HepG2 (cell line): ENCODE measurements at regions not wholly inside any gene's neighbourhood (a gene's known extent, or its start where the extent isn't known, plus 50 kb on each side); places are given as distances from the start of the nearest gene placed in this dataset.

Source experiments
- BRCA1 ChIP-seq: sonication (generic); formaldehyde crosslinking; IDR thresholded peaks from 2 replicates; pipeline ENCODE4 v1.4.0; 2020; ENCODE audit warnings: missing genetic modification reagents
- CTCF ChIP-seq: sonication (generic); formaldehyde crosslinking; IDR thresholded peaks from 2 replicates; pipeline ENCODE4 v1.5.0; 2020; ENCODE audit warnings: mild to moderate bottlenecking, missing genetic modification reagents, moderate library complexity
- GTF2F1 ChIP-seq: fragments of 150-350 bp; IDR thresholded peaks from 2 replicates; pipeline ENCODE4 v1.6.1; 2014; ENCODE audit warnings: low read length
- HNF4G ChIP-seq, 2 experiments: sonication (generic) in 1 of 2; formaldehyde crosslinking in 1 of 2; IDR thresholded peaks; 2 replicates each; pipeline versions ENCODE4 v1.4.0 to v1.6.1; 2011 to 2020; ENCODE audit warnings: borderline replicate concordance in 2 of 2, low read depth in 2 of 2, mild to moderate bottlenecking in 2 of 2, low read length in 1 of 2, missing genetic modification reagents in 1 of 2, moderate library complexity in 1 of 2
- HNRNPK ChIP-seq: fragments of 200-400 bp; formaldehyde crosslinking; IDR thresholded peaks from 2 replicates; pipeline ENCODE4 v1.6.1; 2018; ENCODE audit warnings: low read length, low read depth, moderate library complexity, mild to moderate bottlenecking; ENCODE audit not compliant: poor library complexity, severe bottlenecking
- NAIF1 ChIP-seq: sonication (generic); formaldehyde crosslinking; IDR thresholded peaks from 2 replicates; pipeline ENCODE4 v1.5.0; 2020; ENCODE audit warnings: mild to moderate bottlenecking, missing genetic modification reagents, borderline replicate concordance
- NFYB ChIP-seq: sonication (generic); formaldehyde crosslinking; IDR thresholded peaks from 2 replicates; pipeline ENCODE4 v1.4.0; 2020; ENCODE audit warnings: missing genetic modification reagents
- PBX3 ChIP-seq: sonication (generic); formaldehyde crosslinking; IDR thresholded peaks from 2 replicates; pipeline ENCODE4 v1.8.1; 2023; ENCODE audit warnings: missing genetic modification reagents, inconsistent platforms, borderline replicate concordance
- YEATS4 ChIP-seq: sonication (generic); formaldehyde crosslinking; IDR thresholded peaks from 2 replicates; pipeline ENCODE4 v1.4.0; 2020; ENCODE audit warnings: missing genetic modification reagents, borderline replicate concordance
- TF ChIP-seq, protein P1 (sequence below): sonication (generic); formaldehyde crosslinking; IDR thresholded peaks from 2 replicates; pipeline ENCODE4 v1.4.0; 2020; ENCODE audit warnings: missing genetic modification reagents
- TF ChIP-seq, protein P2 (sequence below): sonication (generic); formaldehyde crosslinking; conservative IDR thresholded peaks from 2 replicates; pipeline ENCODE4 v1.4.0; 2020; ENCODE audit warnings: mild to moderate bottlenecking, missing genetic modification reagents, moderate library complexity
- TF ChIP-seq, protein P3 (sequence below): sonication (generic); formaldehyde crosslinking; IDR thresholded peaks from 2 replicates; pipeline ENCODE4 v1.4.0; 2020; ENCODE audit warnings: mild to moderate bottlenecking, missing genetic modification reagents

DNA sequence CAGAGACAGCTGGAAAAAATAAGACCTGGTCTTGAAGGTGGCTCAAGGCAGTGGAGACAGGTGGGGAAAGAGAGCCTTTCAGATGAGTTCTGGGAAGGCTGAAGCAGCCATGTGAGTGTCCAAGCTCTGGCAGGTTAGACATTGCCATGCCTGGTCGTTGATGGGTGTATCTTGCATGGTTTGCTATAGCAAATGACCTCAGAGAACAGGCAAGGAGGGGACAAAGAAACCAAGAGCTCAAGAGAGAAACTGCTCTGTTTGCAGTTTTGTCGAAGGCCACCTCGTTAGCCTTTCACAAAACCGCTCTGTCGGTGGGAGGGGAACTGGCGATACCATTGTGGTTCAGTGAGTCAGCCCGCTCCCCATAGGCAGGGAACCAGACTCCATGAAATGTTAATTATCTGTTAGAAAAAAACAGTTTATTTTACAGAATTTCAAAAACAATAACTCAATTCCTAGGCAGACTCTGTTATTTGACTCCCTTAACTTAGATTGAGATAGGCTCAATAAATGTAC, 82.8 kb upstream of the ARGLU1 start:
- TF ChIP-seq HNRNPK (no peak), CTCF (CRISPR knock-in tag) (no peak), NAIF1 (CRISPR knock-in tag) (no peak), PBX3 (CRISPR knock-in tag) (no peak), BRCA1 (CRISPR knock-in tag) (no peak), YEATS4 (CRISPR knock-in tag) (no peak), GTF2F1 (no peak), HNF4G (IDR thresholded peaks at IDR 0.05; ENCODE audit: borderline replicate concordance, low read depth, low read length) (no peak), HNF4G (CRISPR knock-in tag; IDR thresholded peaks at IDR 0.05; ENCODE audit: borderline replicate concordance, low read depth) (no peak), NFYB (CRISPR knock-in tag) (no peak)
- TF ChIP-seq, protein P1, sequence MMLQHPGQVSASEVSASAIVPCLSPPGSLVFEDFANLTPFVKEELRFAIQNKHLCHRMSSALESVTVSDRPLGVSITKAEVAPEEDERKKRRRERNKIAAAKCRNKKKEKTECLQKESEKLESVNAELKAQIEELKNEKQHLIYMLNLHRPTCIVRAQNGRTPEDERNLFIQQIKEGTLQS: no peak
- TF ChIP-seq, protein P2, sequence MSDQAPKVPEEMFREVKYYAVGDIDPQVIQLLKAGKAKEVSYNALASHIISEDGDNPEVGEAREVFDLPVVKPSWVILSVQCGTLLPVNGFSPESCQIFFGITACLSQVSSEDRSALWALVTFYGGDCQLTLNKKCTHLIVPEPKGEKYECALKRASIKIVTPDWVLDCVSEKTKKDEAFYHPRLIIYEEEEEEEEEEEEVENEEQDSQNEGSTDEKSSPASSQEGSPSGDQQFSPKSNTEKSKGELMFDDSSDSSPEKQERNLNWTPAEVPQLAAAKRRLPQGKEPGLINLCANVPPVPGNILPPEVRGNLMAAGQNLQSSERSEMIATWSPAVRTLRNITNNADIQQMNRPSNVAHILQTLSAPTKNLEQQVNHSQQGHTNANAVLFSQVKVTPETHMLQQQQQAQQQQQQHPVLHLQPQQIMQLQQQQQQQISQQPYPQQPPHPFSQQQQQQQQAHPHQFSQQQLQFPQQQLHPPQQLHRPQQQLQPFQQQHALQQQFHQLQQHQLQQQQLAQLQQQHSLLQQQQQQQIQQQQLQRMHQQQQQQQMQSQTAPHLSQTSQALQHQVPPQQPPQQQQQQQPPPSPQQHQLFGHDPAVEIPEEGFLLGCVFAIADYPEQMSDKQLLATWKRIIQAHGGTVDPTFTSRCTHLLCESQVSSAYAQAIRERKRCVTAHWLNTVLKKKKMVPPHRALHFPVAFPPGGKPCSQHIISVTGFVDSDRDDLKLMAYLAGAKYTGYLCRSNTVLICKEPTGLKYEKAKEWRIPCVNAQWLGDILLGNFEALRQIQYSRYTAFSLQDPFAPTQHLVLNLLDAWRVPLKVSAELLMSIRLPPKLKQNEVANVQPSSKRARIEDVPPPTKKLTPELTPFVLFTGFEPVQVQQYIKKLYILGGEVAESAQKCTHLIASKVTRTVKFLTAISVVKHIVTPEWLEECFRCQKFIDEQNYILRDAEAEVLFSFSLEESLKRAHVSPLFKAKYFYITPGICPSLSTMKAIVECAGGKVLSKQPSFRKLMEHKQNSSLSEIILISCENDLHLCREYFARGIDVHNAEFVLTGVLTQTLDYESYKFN (CRISPR knock-in tag): no peak
- TF ChIP-seq, protein P3, sequence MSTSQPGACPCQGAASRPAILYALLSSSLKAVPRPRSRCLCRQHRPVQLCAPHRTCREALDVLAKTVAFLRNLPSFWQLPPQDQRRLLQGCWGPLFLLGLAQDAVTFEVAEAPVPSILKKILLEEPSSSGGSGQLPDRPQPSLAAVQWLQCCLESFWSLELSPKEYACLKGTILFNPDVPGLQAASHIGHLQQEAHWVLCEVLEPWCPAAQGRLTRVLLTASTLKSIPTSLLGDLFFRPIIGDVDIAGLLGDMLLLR: no peak
